ENCODE measurements at regions not wholly inside any gene's neighbourhood (a gene's known extent, or its start where the extent isn't known, plus 50 kb on each side); places are given as distances from the start of the nearest gene placed in this dataset.

- TF ChIP-seq CTCF (conservative IDR thresholded peaks at IDR 0.05; ENCODE audit: low read depth in 2 of 2) (no peak), REST (IDR thresholded peaks at IDR 0.05; ENCODE audit: unreplicated experiment) (no peak), POLR2AphosphoS5 (IDR thresholded peaks at IDR 0.05; ENCODE audit: low read depth) (no peak), ZNF462 (CRISPR knock-in tag; IDR thresholded peaks at IDR 0.05) (no peak), JUNB (IDR thresholded peaks at IDR 0.05; ENCODE audit: unreplicated experiment) (no peak), EZH2 (IDR thresholded peaks at IDR 0.05; ENCODE audit: low read depth, unreplicated experiment) (no peak), EZH2phosphoT487 (IDR thresholded peaks at IDR 0.05; ENCODE audit: unreplicated experiment) (no peak), NANOG (IDR thresholded peaks at IDR 0.05; ENCODE audit: borderline replicate concordance) (no peak), CREB1 (CRISPR knock-in tag; IDR thresholded peaks at IDR 0.05; ENCODE audit: low read depth) (no peak)
Observed at GRCh38 chr3:31246293-31247062, 286.2 kb upstream of the STT3B start.
